Omental fat pad (tissue), 3 donors: ENCODE measurements at regions not wholly inside any gene's neighbourhood (a gene's known extent, or its start where the extent isn't known, plus 50 kb on each side); places are given as distances from the start of the nearest gene placed in this dataset.

Experiments
- ATAC-seq: fragments of 150-250 bp; one replicate; pipeline ENCODE4 v1.9.1; 2016; ENCODE audit warnings: mild to moderate bottlenecking, moderate library complexity; ENCODE audit not compliant: low FRiP score
- DNase-seq: peaks from one replicate; pipeline ENCODE4 v3.0.0-alpha.2; 2019; ENCODE audit warnings: low spot score
- TF ChIP-seq, protein P1 (sequence below), 3 donors: fragments of 450-650 bp; IDR thresholded peaks; one replicate each; pipeline ENCODE4 v1.5.1; 2016 to 2017; ENCODE audit warnings: antibody characterized with exemption in 3 of 3, mild to moderate bottlenecking in 3 of 3, moderate library complexity in 2 of 3

DNA sequence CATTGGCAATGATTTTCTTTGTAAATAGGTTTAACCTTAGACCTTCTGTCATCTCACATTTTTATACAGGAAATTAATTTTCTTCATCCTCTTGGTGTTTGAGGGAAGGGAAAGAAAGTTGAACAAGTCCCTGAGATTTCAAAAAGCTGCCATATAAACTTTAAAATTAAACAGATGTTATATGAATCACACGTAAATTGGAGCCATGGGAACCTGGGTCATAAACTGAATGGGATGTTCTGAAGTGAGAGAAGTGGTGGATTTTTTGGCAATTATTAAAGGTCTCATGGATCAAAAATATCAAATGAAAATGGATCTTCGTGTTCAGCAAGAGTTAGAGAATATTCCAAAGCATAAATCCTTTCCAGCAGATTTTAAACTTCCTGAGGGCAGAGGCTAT, 242.2 kb downstream of the DMRT2 start:
- DNase-seq (no peak), ATAC-seq (no peak)
- TF ChIP-seq, protein P1, sequence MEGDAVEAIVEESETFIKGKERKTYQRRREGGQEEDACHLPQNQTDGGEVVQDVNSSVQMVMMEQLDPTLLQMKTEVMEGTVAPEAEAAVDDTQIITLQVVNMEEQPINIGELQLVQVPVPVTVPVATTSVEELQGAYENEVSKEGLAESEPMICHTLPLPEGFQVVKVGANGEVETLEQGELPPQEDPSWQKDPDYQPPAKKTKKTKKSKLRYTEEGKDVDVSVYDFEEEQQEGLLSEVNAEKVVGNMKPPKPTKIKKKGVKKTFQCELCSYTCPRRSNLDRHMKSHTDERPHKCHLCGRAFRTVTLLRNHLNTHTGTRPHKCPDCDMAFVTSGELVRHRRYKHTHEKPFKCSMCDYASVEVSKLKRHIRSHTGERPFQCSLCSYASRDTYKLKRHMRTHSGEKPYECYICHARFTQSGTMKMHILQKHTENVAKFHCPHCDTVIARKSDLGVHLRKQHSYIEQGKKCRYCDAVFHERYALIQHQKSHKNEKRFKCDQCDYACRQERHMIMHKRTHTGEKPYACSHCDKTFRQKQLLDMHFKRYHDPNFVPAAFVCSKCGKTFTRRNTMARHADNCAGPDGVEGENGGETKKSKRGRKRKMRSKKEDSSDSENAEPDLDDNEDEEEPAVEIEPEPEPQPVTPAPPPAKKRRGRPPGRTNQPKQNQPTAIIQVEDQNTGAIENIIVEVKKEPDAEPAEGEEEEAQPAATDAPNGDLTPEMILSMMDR (IDR thresholded peaks at IDR 0.05), result no peak

DNA sequence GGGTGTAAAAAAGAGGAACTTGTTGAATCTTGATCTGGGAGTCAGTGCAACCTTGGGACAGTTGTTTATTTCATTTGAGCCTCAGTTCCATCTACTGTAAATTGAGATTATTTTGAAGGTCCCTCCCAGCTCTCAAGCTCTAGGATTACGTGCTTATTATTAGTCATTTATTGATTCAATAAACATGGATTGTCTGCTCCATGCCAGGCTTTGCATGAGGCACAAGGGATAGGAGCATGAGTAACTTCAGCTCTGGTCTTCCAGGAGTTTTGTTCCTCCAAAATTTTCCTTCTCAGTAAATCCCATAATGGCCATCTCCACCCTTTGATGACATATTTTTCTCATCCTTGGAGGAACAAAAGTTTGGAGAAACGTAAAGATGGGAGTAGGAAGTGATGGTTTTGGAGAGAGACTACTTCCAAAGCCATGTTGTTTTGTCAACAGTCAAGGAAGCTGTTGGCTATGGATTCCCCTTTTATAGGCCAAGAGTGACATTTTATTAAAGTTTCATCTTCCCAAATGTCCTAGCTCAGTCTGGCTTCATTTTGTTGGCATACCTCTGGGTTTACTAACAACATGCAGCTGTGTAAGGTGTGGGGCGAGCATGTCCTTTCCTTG, 244.6 kb downstream of the DMRT2 start:
- no peak for ATAC-seq
- DNase-seq, result no peak
- TF ChIP-seq, protein P1 (IDR thresholded peaks at IDR 0.05), result no peak

DNA sequence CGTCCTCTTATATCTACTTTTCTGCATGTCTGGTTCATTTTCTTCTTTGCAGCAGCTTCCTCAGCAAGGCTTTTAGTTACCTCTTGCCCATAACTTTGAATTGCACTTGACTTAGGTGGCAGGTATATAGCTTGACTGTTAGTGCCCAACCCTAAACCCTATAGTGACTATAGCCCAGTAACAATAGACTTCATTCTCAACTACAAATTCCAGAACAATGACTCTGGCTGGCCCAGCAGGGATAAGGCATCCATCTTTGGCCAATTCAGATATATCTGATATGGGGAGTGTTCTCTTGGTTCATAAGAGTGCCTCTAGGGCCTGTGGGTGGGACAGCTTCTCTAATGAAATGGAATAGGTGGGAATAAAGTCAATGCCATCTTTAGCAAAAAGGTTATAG, 246.2 kb downstream of the DMRT2 start:
- no peak for ATAC-seq
- DNase-seq, result no peak
- TF ChIP-seq, protein P1 (IDR thresholded peaks at IDR 0.05), result no peak

DNA sequence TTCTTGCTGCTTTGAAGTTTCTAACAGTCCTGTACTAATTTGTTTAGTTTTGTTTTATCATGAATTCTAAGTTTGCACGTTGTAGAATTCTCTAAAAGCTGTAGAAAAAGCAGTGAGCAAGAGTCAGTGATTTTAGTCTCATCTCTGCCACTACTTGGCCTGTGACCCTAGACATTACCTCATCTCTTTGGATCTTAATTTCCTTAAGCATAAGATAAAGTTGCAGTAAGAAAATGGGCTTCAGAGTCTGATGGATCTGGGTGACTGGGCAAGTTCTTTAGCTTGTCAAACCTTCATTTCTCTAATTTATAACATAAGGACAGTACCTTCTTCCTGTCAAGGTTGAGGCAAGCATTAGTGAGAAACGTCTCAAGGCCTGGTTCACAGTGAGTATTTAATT, 247.9 kb downstream of the DMRT2 start:
- TF ChIP-seq, protein P1 (IDR thresholded peaks at IDR 0.05), result no peak
- ATAC-seq (no peak), DNase-seq (no peak)

DNA sequence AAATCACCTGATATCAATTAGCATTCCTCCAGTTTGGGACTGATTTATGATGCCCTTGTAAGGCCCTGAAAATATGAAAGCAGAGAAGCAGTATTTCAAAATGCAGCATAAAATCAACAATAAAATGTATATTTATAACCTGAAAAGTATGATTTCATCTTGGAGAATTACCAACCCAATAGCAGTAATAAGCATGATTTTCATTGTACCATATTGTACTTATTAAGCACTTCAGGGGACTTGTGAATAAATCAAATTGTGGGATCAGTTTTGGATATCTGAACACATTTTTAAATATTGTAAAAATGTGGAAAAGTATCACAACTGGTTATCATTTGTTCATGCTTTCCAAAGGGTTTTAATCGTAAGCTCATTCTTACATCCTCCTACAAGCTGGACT, 250.8 kb downstream of the DMRT2 start:
- DNase-seq, result no peak
- no peak for ATAC-seq
- TF ChIP-seq, protein P1 (IDR thresholded peaks at IDR 0.05), result no peak

DNA sequence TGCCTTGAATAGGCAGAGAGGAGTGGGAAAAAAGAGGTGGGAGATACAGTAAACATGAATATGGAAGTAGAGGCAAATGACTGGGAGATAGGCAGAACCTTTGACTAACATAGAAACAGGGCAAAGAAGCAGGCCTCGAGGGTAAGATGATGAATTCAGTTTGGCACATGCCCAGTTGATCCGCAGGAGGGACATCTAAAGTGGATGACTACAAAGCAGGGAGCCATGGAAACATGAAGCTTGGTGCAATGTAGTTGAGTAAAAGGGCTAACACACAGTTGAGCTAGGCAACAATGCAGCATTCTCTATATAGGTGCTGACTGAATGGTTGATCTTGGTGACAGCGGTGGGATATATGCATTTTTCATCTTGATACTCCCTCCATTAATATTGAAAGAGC, 253.8 kb downstream of the DMRT2 start:
- TF ChIP-seq, protein P1 (IDR thresholded peaks at IDR 0.05), result no peak
- no peak for DNase-seq
- ATAC-seq, result no peak

DNA sequence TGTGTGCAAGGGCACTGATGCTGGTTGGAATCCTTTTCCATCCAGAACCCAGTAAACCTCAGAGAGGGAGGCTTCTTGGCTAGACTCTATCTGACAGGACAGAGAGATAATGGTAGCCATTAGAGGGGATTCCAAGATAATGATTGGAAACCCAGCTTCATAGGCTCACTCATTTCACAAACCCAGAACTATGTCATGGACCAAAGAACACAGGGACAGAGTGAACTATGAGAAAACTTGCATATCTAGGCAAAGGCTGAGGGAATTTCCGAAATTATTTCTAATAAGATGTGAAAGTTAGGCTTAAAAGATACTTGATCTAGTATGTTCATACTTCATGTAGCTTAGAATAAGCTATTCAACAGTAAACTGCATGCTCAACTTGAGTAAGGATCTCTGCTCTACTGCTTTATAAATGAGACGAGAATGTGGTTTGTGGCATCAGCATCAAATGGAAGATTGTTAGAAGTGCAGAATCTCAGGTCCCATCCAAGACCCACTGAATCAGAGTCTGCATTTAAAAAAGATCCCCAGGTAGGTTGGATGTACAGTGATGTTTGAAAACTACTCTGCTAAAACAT, 261.4 kb downstream of the DMRT2 start:
- no peak for ATAC-seq
- TF ChIP-seq, protein P1 (IDR thresholded peaks at IDR 0.05), result no peak
- no peak for DNase-seq
